H9 (cell line): ENCODE measurements at regions not wholly inside any gene's neighbourhood (a gene's known extent, or its start where the extent isn't known, plus 50 kb on each side); places are given as distances from the start of the nearest gene placed in this dataset.

Source experiments
- DNase-seq: peaks from one replicate; pipeline ENCODE4 v3.0.0-alpha.2; 2017
- H2AFZ ChIP-seq: one replicate; pipeline ENCODE4 v1.6.1; 2013; ENCODE audit warnings: mild to moderate bottlenecking, low read length, control low read depth, moderate library complexity
- H2AK5ac ChIP-seq: 2 replicates; pipeline ENCODE4 v1.6.1; 2013; ENCODE audit warnings: low read length, control low read depth, mixed read lengths; ENCODE audit not compliant: insufficient read length
- H2BK120ac ChIP-seq: one replicate; pipeline ENCODE4 v1.6.1; 2013; ENCODE audit warnings: low read depth, mild to moderate bottlenecking, low read length, control low read depth, inconsistent platforms; ENCODE audit not compliant: poor library complexity, severe bottlenecking
- H2BK12ac ChIP-seq: 2 replicates; pipeline ENCODE4 v1.6.1; 2013; ENCODE audit warnings: low read length, control low read depth, mixed read lengths, low read depth; ENCODE audit not compliant: insufficient read length
- H2BK15ac ChIP-seq: 2 replicates; pipeline ENCODE4 v1.6.1; 2013; ENCODE audit warnings: low read depth, low read length, control low read depth
- H2BK20ac ChIP-seq: one replicate; pipeline ENCODE4 v1.6.1; 2013; ENCODE audit warnings: low read depth, mild to moderate bottlenecking, low read length, control low read depth, inconsistent platforms; ENCODE audit not compliant: poor library complexity, severe bottlenecking
- H2BK5ac ChIP-seq: 2 replicates; pipeline ENCODE4 v1.6.1; 2013; ENCODE audit warnings: low read length, control low read depth, mixed read lengths; ENCODE audit not compliant: insufficient read length
- H3K14ac ChIP-seq: 2 replicates; pipeline ENCODE4 v1.6.1; 2013; ENCODE audit warnings: low read length, control low read depth; ENCODE audit not compliant: insufficient read depth
- H3K18ac ChIP-seq: 2 replicates; pipeline ENCODE4 v1.6.1; 2013; ENCODE audit warnings: low read depth, mild to moderate bottlenecking, mixed read lengths, low read length, control low read depth; ENCODE audit not compliant: insufficient read length
- H3K23ac ChIP-seq: 2 replicates; pipeline ENCODE4 v1.6.1; 2013; ENCODE audit warnings: low read length, control low read depth, mixed read lengths, low read depth; ENCODE audit not compliant: insufficient read length
- H3K23me2 ChIP-seq: 2 replicates; pipeline ENCODE4 v1.6.1; 2013; ENCODE audit warnings: low read depth, mild to moderate bottlenecking, mixed read lengths, low read length, control low read depth; ENCODE audit not compliant: insufficient read length, poor library complexity, severe bottlenecking
- H3K27ac ChIP-seq: 2 replicates; pipeline ENCODE4 v1.5.1; 2013; ENCODE audit warnings: low read length, control low read depth, mixed read lengths, low read depth; ENCODE audit not compliant: insufficient read length
- H3K27me3 ChIP-seq: 2 replicates; pipeline ENCODE4 v1.6.1; 2013; ENCODE audit warnings: low read length, control low read depth, inconsistent platforms; ENCODE audit not compliant: insufficient read depth
- H3K4ac ChIP-seq: 2 replicates; pipeline ENCODE4 v1.6.1; 2013; ENCODE audit warnings: low read depth, mild to moderate bottlenecking, control low read depth, inconsistent platforms, low read length, moderate library complexity
- H3K4me1 ChIP-seq: 2 replicates; pipeline ENCODE4 v1.6.1; 2013; ENCODE audit warnings: low read length, control low read depth, inconsistent platforms; ENCODE audit not compliant: insufficient read depth
- H3K4me2 ChIP-seq: 2 replicates; pipeline ENCODE4 v1.6.1; 2013; ENCODE audit warnings: low read length, control low read depth, mixed read lengths; ENCODE audit not compliant: insufficient read length, insufficient read depth
- H3K56ac ChIP-seq: 2 replicates; pipeline ENCODE4 v1.6.1; 2013; ENCODE audit warnings: low read depth, mild to moderate bottlenecking, mixed read lengths, low read length, control low read depth; ENCODE audit not compliant: insufficient read length
- H3K79me1 ChIP-seq: 2 replicates; pipeline ENCODE4 v1.6.1; 2013; ENCODE audit warnings: low read depth, mild to moderate bottlenecking, moderate library complexity, low read length, control low read depth, inconsistent platforms; ENCODE audit not compliant: insufficient read depth, poor library complexity, severe bottlenecking
- H3K79me2 ChIP-seq: 2 replicates; pipeline ENCODE4 v1.6.1; 2013; ENCODE audit warnings: low read length, control low read depth, inconsistent platforms; ENCODE audit not compliant: insufficient read depth
- H3K9ac ChIP-seq: 2 replicates; pipeline ENCODE4 v1.6.1; 2013; ENCODE audit warnings: low read length, control low read depth, mixed read lengths; ENCODE audit not compliant: insufficient read length; ENCODE audit errors: extremely low read depth
- H3K9me3 ChIP-seq: one replicate; pipeline ENCODE4 v1.6.1; 2013; ENCODE audit warnings: low read depth, low read length, inconsistent platforms; ENCODE audit not compliant: control insufficient read depth
- H3T11ph ChIP-seq: one replicate; pipeline ENCODE4 v1.6.1; 2013; ENCODE audit warnings: mild to moderate bottlenecking, low read length, control low read depth, inconsistent platforms
- H4K20me1 ChIP-seq: one replicate; pipeline ENCODE4 v1.6.1; 2013; ENCODE audit not compliant: control insufficient read depth, insufficient read length, insufficient read depth
- H4K5ac ChIP-seq: 2 replicates; pipeline ENCODE4 v1.6.1; 2013; ENCODE audit warnings: low read depth, mild to moderate bottlenecking, mixed read lengths, low read length, control low read depth; ENCODE audit not compliant: insufficient read length
- H4K8ac ChIP-seq: replicated peaks from 2 replicates; pipeline ENCODE4 v1.6.1; 2013; ENCODE audit warnings: low read length, control low read depth, mixed read lengths, low read depth; ENCODE audit not compliant: insufficient read length
- H4K91ac ChIP-seq: 2 replicates; pipeline ENCODE4 v1.6.1; 2013; ENCODE audit warnings: low read depth, mild to moderate bottlenecking, moderate library complexity, mixed read lengths, low read length, control low read depth; ENCODE audit not compliant: insufficient read length
- H3K27ac Mint-ChIP-seq, 3 experiments: 2 replicates in 2 of 3; 3 replicates in 1 of 3; pipeline ENCODE4 v1.8.0; 2020 to 2021; ENCODE audit warnings: mixed read lengths in 3 of 3, mild to moderate bottlenecking in 1 of 3, moderate library complexity in 1 of 3
- H3K27me3 Mint-ChIP-seq: 2 replicates; pipeline ENCODE4 v1.8.0; 2021; ENCODE audit warnings: low read depth, mild to moderate bottlenecking, moderate library complexity, mixed read lengths
- H3K36me3 Mint-ChIP-seq, 3 experiments: 2 replicates in 2 of 3; 3 replicates in 1 of 3; pipeline ENCODE4 v1.8.0; 2020 to 2021; ENCODE audit warnings: low read depth in 3 of 3, mixed read lengths in 3 of 3; ENCODE audit not compliant: insufficient read depth in 1 of 3
- H3K4me1 Mint-ChIP-seq, 2 experiments: 2 replicates each; pipeline ENCODE4 v1.8.0; 2020; ENCODE audit warnings: mixed read lengths in 2 of 2
- H3K4me3 Mint-ChIP-seq, 2 experiments: 2 replicates in 1 of 2; 3 replicates in 1 of 2; pipeline ENCODE4 v1.8.0; 2020 to 2021; ENCODE audit warnings: mild to moderate bottlenecking in 2 of 2, mixed read lengths in 2 of 2, moderate library complexity in 1 of 2
- H3K9me3 Mint-ChIP-seq, 2 experiments: 2 replicates in 1 of 2; 3 replicates in 1 of 2; pipeline ENCODE4 v1.8.0; 2020; ENCODE audit warnings: mild to moderate bottlenecking in 2 of 2, mixed read lengths in 2 of 2, moderate library complexity in 1 of 2
- CTCF ChIP-seq: fragments of 200-600 bp; sonication (generic); conservative IDR thresholded peaks from 3 replicates; pipeline ENCODE4 v1.8.0; 2021; ENCODE audit warnings: antibody characterized with exemption, mild to moderate bottlenecking
- WGBS: extraction: QIAGEN DNeasy Blood & Tissue Kit; methylation state at CpG from one replicate; pipeline ENCODE4 v1.1.7; 2013; ENCODE audit warnings: missing lambda C conversion rate, low lambda C conversion rate, mixed read lengths; ENCODE audit not compliant: insufficient read length; ENCODE audit errors: extremely low coverage; 5-methylcytosine and 5-hydroxymethylcytosine counted together

DNA sequence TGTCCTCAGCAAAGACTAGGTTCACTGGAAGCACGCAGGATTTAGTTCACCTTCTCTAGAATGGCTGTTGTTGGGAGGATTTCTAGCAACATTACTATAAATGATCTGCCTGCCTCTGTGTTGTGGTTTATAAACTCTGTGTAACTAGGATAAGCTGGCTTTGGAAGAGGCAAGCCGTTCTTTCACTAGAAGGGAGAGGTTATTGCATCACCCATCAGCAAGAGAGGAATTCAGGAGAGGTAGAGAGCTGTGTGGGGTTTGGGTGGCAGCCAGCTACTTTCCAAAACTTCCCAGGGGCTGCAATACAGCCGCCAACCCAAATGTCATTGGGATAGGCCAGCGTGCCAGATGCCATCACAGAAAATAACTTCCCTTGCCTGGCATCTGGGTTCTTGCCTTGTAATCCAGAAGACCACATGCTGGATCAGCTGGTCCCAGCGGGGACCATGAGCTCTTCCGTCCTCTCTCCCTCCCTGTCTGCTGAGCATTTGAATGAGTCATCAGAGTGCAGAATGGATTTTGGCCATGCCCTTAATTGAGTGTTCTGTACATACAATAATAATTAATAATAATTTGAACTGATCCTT is 95.7 kb upstream of the RBFOX1 start:
- no peak for DNase-seq
- no peak overlapping the region for H3K56ac ChIP-seq
- no peak overlapping the region for H4K5ac ChIP-seq
- H3K4me1 Mint-ChIP-seq: peaks cover 17 to 29% of the 10 kb centered on the region in 2 experiments
- H3K27me3 ChIP-seq: no peaks in the 10 kb centered on the region
- no peak for TF ChIP-seq CTCF
- H4K8ac ChIP-seq: no peak overlapping the region
- H3K79me2 ChIP-seq: no peaks in the 10 kb centered on the region
- no CpG with 5 or more reads among the region's 6 CpGs for WGBS
- no peak overlapping the region for H2BK5ac ChIP-seq
- no peak overlapping the region for H2BK15ac ChIP-seq
- no peaks in the 10 kb centered on the region for H3K9me3 ChIP-seq
- H4K91ac ChIP-seq: no peak overlapping the region
- no peaks in the 10 kb centered on the region for H3K23me2 ChIP-seq
- no peaks in the 10 kb centered on the region; the same call in 1 of the 2 replicates for H3K4me1 ChIP-seq
- H2AFZ ChIP-seq: no peak overlapping the region
- H3K14ac ChIP-seq: peak overlapping the region; percentile 40; the same call in 1 of the 2 replicates
- no peak overlapping the region for H3K4me3 Mint-ChIP-seq
- no peaks in the 10 kb centered on the region for H4K20me1 ChIP-seq
- H3K9me3 Mint-ChIP-seq: no peaks in the 10 kb centered on the region
- no peak overlapping the region for H2AK5ac ChIP-seq
- no peak overlapping the region for H3K27ac ChIP-seq
- no peak overlapping the region for H2BK12ac ChIP-seq
- no peaks in the 10 kb centered on the region for H3K36me3 Mint-ChIP-seq
- no peak overlapping the region for H3K18ac ChIP-seq
- no peak overlapping the region for H2BK120ac ChIP-seq
- H3K27me3 Mint-ChIP-seq: peaks cover 2% of the 10 kb centered on the region; the same call in 1 of the 2 replicates
- H3T11ph ChIP-seq: no peak overlapping the region
- H3K27ac Mint-ChIP-seq: no peak overlapping the region; a peak in 1 of 7 replicates
- H3K4ac ChIP-seq: no peak overlapping the region
- H2BK20ac ChIP-seq: no peak overlapping the region
- no peaks in the 10 kb centered on the region for H3K79me1 ChIP-seq
- H3K9ac ChIP-seq: no peak overlapping the region
- H3K4me2 ChIP-seq: no peak overlapping the region
- H3K23ac ChIP-seq: no peak overlapping the region
